ENCODE measurements at regions not wholly inside any gene's neighbourhood (a gene's known extent, or its start where the extent isn't known, plus 50 kb on each side); places are given as distances from the start of the nearest gene placed in this dataset.

DNA sequence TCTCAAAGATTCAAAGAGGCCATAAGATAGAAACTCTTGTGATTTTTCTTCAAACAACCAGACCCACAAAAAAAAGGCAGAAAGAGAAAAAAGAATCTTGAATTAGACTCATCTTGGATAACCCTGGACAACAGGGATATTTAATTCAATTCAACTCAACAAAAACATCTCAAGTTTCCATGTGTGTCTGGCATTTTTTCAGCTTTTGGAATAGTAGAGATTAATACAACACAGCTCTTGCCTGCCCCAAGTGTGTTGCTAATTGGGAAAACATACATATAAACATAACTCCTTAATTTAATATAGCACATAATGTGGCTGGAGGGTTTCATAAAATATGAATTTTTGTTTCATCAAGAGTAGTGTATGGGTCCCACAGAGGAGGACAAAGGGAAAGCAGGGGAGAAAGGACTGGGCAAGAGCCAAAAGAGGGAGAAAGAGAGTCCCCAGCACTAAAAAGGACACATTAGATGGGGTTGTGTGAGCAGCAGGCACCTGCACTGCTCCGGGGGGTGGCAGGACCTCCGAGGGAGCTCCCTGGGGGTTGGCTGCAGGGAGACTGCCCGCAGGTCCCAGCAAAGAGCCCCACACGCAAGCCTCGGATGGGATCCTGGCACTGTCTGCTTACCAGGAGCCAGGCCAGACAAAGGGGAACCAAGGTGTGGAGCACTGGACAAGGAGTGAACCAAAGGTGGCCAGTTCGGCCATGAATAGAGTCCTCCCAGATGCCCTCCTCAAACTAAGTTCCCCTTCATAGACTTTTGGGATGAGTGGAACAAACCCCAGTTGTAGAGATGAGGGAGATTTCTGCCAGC lies 65.6 kb upstream of the TMEM72 start:
- no peaks in the 10 kb centered on the region for H3K4me1 Mint-ChIP-seq
- no peaks in the 10 kb centered on the region for H3K36me3 Mint-ChIP-seq (ENCODE audit: low read depth)
- ATAC-seq (ENCODE audit: low read depth) (no peak), DNase-seq (no peak)
- intact Hi-C loops (cut with micrococcal nuclease), result no loop called here
- ChIA-PET POLR2A (no interaction called here), CTCF (no interaction called here)
- H3K27ac Mint-ChIP-seq, result no peak overlapping the region
- TF ChIP-seq, protein P1, sequence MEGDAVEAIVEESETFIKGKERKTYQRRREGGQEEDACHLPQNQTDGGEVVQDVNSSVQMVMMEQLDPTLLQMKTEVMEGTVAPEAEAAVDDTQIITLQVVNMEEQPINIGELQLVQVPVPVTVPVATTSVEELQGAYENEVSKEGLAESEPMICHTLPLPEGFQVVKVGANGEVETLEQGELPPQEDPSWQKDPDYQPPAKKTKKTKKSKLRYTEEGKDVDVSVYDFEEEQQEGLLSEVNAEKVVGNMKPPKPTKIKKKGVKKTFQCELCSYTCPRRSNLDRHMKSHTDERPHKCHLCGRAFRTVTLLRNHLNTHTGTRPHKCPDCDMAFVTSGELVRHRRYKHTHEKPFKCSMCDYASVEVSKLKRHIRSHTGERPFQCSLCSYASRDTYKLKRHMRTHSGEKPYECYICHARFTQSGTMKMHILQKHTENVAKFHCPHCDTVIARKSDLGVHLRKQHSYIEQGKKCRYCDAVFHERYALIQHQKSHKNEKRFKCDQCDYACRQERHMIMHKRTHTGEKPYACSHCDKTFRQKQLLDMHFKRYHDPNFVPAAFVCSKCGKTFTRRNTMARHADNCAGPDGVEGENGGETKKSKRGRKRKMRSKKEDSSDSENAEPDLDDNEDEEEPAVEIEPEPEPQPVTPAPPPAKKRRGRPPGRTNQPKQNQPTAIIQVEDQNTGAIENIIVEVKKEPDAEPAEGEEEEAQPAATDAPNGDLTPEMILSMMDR (IDR thresholded peaks at IDR 0.05), result no peak
- H3K4me3 Mint-ChIP-seq, result no peak overlapping the region
- peaks cover 11% of the 10 kb centered on the region for H3K27me3 Mint-ChIP-seq
- peaks cover 3% of the 10 kb centered on the region for H3K9me3 Mint-ChIP-seq

DNA sequence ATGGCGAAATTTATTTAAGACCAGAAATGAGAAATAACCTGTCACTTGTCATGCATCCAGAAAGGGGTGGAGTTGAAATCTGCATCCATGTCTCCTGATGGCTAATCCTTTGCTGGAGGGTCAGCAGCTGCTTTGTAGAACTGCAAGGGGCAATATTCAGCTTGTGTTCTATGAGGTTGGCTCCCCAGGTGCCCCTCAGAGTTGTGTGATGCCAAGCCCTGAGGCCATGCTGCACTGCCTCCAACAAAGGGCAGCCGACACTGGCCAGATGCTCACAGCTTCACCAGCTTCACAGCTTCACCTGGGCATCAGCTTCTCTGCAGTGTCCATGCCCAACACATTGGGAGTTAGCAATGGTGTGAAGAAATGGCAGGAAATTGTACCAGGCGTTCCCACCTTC lies 64.0 kb upstream of the TMEM72 start:
- Mint-ChIP-seq H3K27ac (no peak overlapping the region), H3K27me3 (peaks cover 4% of the 10 kb centered on the region), H3K9me3 (peaks cover 3% of the 10 kb centered on the region), H3K36me3 (ENCODE audit: low read depth) (no peaks in the 10 kb centered on the region), H3K4me1 (no peaks in the 10 kb centered on the region), H3K4me3 (no peak overlapping the region)
- POLR2A ChIA-PET, result no interaction called here
- CTCF ChIA-PET, result interaction anchor here (1.0 kb wide), 1 partner anchor 14 kb away, joined by 3 read pairs; no protein-coding TSS in a partner anchor
- ATAC-seq (ENCODE audit: low read depth) (no peak), DNase-seq (no peak)
- TF ChIP-seq, protein P1 (IDR thresholded peaks at IDR 0.05), result no peak
- intact Hi-C loops (cut with micrococcal nuclease), result no loop called here

DNA sequence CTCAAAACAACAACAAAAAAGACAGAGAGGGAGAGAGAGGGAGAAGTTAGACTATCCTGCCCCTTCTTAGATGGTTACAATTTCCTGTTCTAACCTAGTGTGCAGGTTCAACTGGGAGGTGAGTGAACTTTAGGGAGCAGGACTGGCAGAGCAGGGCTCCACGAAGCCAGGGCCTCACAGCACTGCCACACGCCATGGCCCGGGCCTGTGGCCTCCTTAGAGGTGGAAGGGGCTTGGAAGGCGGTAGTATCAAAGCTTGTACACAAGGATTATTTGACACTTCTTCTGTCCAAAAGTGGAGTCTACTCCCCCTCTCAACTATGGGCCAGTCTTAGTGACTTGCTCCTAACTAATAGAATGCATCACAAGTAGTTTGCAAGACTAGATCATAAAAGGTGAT lies 62.9 kb upstream of the TMEM72 start:
- intact Hi-C loops (cut with micrococcal nuclease), result no loop called here
- CTCF ChIA-PET, result no interaction called here
- POLR2A ChIA-PET, result no interaction called here
- DNase-seq, result no peak
- Mint-ChIP-seq H3K4me3 (no peak overlapping the region), H3K27me3 (peaks cover 4% of the 10 kb centered on the region), H3K27ac (no peak overlapping the region), H3K36me3 (ENCODE audit: low read depth) (no peaks in the 10 kb centered on the region), H3K9me3 (peaks cover 3% of the 10 kb centered on the region), H3K4me1 (no peaks in the 10 kb centered on the region)
- TF ChIP-seq, protein P1 (IDR thresholded peaks at IDR 0.05), result no peak
- ATAC-seq (ENCODE audit: low read depth), result no peak

DNA sequence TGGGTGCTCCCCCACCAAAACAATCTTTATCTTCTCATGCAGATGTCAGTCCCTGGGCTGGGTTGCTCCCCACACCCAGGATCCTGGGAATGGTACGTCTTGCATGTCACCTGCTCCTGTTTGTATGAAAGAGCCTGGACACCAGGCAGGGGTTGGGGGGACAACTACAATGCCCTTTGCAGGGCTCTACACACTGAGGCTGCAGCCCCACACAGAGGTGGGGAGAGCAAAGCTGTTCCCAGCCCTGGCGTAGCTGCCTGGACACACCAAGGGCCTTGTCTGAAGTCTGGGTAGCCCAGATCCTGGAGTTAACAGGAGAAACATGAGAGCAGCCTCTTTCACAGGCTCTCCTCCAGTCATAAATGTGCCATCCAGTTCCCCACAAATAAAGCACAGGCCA lies 61.2 kb upstream of the TMEM72 start:
- Mint-ChIP-seq H3K4me3 (no peak overlapping the region), H3K9me3 (peaks cover 3% of the 10 kb centered on the region), H3K27me3 (peaks cover 4% of the 10 kb centered on the region), H3K4me1 (no peaks in the 10 kb centered on the region), H3K36me3 (ENCODE audit: low read depth) (no peaks in the 10 kb centered on the region), H3K27ac (no peak overlapping the region)
- ATAC-seq (ENCODE audit: low read depth) (no peak), DNase-seq (no peak)
- TF ChIP-seq, protein P1 (IDR thresholded peaks at IDR 0.05), result no peak
- intact Hi-C loops (cut with micrococcal nuclease), result no loop called here
- ChIA-PET CTCF (no interaction called here), POLR2A (no interaction called here)

DNA sequence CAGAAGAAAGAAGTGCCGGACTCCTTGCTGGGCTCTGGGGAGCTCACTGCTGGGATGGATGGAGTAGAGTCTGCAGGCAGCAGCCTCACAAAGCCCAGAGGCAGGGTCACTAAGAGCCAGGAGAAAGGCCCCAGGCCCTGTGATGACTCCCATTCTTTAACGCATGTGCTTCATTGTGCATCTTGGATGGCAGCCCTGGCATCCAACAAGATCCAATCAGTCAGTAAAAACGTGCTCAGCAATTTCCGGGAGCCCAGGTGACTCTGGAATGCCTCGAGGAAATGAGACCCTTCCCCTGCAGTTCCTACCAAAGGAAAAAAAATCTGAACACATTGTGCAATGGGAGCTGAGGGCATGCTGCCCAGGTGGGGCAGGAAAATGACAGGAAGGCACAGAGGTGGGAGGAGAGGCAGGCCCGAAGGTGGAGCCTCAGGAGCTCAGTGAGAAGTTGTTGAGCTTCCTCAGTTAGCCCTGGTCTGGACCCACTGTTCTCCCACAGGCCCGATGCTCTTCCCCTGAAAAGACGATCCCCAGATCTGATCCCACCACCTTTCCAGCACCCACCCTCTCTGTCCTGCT lies 60.7 kb upstream of the TMEM72 start:
- peaks cover 3% of the 10 kb centered on the region for H3K27me3 Mint-ChIP-seq
- no peaks in the 10 kb centered on the region for H3K36me3 Mint-ChIP-seq (ENCODE audit: low read depth)
- CTCF ChIA-PET, result no interaction called here
- H3K4me1 Mint-ChIP-seq, result no peaks in the 10 kb centered on the region
- DNase-seq, result no peak
- no peak overlapping the region for H3K27ac Mint-ChIP-seq
- ATAC-seq (ENCODE audit: low read depth), result no peak
- TF ChIP-seq, protein P1 (IDR thresholded peaks at IDR 0.05), result no peak
- peaks cover 3% of the 10 kb centered on the region for H3K9me3 Mint-ChIP-seq
- intact Hi-C loops (cut with micrococcal nuclease), result no loop called here
- POLR2A ChIA-PET, result no interaction called here
- no peak overlapping the region for H3K4me3 Mint-ChIP-seq

All from activated B cell treated with CpG ODN at 0.5 μM for 24 hours (primary cell).